ENCODE measurements at regions not wholly inside any gene's neighbourhood (a gene's known extent, or its start where the extent isn't known, plus 50 kb on each side); places are given as distances from the start of the nearest gene placed in this dataset.
A peak's percentile ranks its signal among the peaks of the same experiment; 100 is the strongest.

DNA sequence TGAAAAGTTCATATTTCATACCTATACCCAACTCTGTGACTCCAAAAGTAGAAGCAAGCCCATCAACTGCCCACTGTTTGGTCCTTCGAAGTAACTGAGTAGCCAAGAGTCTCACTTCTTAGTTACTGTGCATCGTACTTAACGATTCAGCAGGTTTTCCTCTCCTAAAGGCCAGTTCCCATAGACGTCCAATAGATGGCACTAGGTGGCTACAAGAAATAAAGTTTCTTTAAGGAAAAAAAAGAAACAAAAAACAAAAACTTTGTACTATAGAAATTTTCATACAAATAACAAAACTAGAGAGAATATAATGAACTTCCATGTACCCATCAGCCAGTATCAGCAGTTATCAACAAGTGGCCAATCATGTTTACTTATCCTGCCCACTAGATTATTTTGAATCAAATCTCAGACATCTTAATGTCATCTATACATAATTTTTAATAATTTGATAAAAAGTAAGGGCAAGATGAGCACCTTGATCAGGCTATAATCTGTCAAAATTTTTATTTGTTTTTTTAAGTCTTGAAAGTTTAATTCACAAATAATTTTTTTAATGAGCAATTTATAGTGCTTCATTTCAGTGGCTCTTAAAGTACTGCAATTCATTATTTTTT lies 63.8 kb upstream of the ACP3 start:
- H3K9me3 ChIP-seq (ENCODE audit: control insufficient read depth, low read length, poor library complexity, severe bottlenecking) = no peaks in the 10 kb centered on the region
- ATAC-seq = no peak
- DNase-seq = no peak
- Mint-ChIP-seq H3K27me3 (peaks cover 24% of the 10 kb centered on the region), H3K4me1 (peaks cover 2% of the 10 kb centered on the region), H3K4me3 (no peak overlapping the region), H3K27ac (no peak overlapping the region), H3K36me3 (ENCODE audit: low read depth) (no peaks in the 10 kb centered on the region)

DNA sequence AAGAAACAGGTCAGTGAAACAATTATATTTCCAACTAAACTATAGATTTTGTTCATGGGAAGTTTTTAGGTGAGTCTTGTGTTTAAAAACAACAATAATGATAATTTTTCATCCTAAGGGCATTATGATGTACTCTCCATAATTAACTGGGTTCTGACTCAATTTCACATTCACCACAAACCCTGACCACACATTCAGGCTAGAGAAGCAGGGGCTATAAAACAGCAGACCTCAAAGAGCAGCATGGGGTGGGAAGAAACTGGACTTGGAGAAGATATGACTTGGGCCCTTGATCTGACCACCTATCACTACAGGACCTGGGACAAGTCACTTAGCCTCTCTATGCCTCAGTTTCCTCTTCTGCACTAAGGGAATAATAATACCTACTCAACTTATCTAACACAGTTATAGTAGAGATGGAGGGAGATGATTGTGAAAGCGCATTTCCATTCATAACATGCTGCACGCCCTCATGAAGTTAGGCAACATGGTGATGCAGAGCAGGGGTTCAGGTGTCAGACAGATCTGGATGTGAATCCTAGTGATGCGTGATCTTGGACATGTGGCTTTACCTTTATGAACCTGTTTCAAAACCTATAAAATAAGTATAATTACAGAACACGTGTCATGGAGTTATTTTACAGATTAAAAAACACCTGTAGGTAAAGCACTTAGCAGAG lies 63.0 kb upstream of the ACP3 start:
- H3K27me3 Mint-ChIP-seq = peaks cover 30% of the 10 kb centered on the region
- H3K4me3 Mint-ChIP-seq = no peak overlapping the region
- no peaks in the 10 kb centered on the region for H3K36me3 Mint-ChIP-seq (ENCODE audit: low read depth)
- no peaks in the 10 kb centered on the region for H3K9me3 ChIP-seq (ENCODE audit: control insufficient read depth, low read length, poor library complexity, severe bottlenecking)
- no peak overlapping the region for H3K27ac Mint-ChIP-seq
- H3K4me1 Mint-ChIP-seq = peaks cover 2% of the 10 kb centered on the region
- ATAC-seq = no peak
- no peak for DNase-seq

- no peak overlapping the region for H3K4me3 Mint-ChIP-seq
- ATAC-seq (no peak), DNase-seq (no peak)
- no peak overlapping the region for H3K27ac Mint-ChIP-seq
- no peaks in the 10 kb centered on the region for H3K9me3 ChIP-seq (ENCODE audit: control insufficient read depth, low read length, poor library complexity, severe bottlenecking)
- H3K36me3 Mint-ChIP-seq (ENCODE audit: low read depth) = no peaks in the 10 kb centered on the region
- peaks cover 39% of the 10 kb centered on the region for H3K27me3 Mint-ChIP-seq
- H3K4me1 Mint-ChIP-seq = peaks cover 2% of the 10 kb centered on the region
These were observed 62.0 kb upstream of the ACP3 start for GRCh38 chr3:132255041-132255745.

GRCh38 chr3:132256989-132257388 lies 60.2 kb upstream of the ACP3 start:
- no peak for DNase-seq
- peaks cover 23% of the 10 kb centered on the region for H3K27me3 Mint-ChIP-seq
- H3K36me3 Mint-ChIP-seq (ENCODE audit: low read depth) = peaks cover 1% of the 10 kb centered on the region
- H3K27ac Mint-ChIP-seq = peak overlapping the region; percentile 9
- H3K4me3 Mint-ChIP-seq = no peak overlapping the region
- H3K4me1 Mint-ChIP-seq = peaks cover 4% of the 10 kb centered on the region
- no peak for ATAC-seq
- H3K9me3 ChIP-seq (ENCODE audit: control insufficient read depth, low read length, poor library complexity, severe bottlenecking) = no peaks in the 10 kb centered on the region

- H3K4me1 Mint-ChIP-seq = peaks cover 4% of the 10 kb centered on the region
- H3K4me3 Mint-ChIP-seq = no peak overlapping the region
- H3K36me3 Mint-ChIP-seq (ENCODE audit: low read depth) = peaks cover 4% of the 10 kb centered on the region
- H3K27ac Mint-ChIP-seq = no peak overlapping the region
- H3K27me3 Mint-ChIP-seq = peaks cover 23% of the 10 kb centered on the region
- no peak for DNase-seq
- no peak for ATAC-seq
- no peaks in the 10 kb centered on the region for H3K9me3 ChIP-seq (ENCODE audit: control insufficient read depth, low read length, poor library complexity, severe bottlenecking)
These were observed 55.7 kb upstream of the ACP3 start for GRCh38 chr3:132261506-132261905.

- DNase-seq (no peak), ATAC-seq (no peak)
- no peak overlapping the region for H3K4me3 Mint-ChIP-seq
- peaks cover 18% of the 10 kb centered on the region for H3K27me3 Mint-ChIP-seq
- H3K9me3 ChIP-seq (ENCODE audit: control insufficient read depth, low read length, poor library complexity, severe bottlenecking) = no peaks in the 10 kb centered on the region
- H3K4me1 Mint-ChIP-seq = peaks cover 2% of the 10 kb centered on the region
- H3K36me3 Mint-ChIP-seq (ENCODE audit: low read depth) = peaks cover 4% of the 10 kb centered on the region
- H3K27ac Mint-ChIP-seq = no peak overlapping the region
These were observed 54.9 kb upstream of the ACP3 start for GRCh38 chr3:132262305-132262704.

- H3K4me1 Mint-ChIP-seq = peaks cover 2% of the 10 kb centered on the region
- peaks cover 16% of the 10 kb centered on the region for H3K27me3 Mint-ChIP-seq
- no peak overlapping the region for H3K4me3 Mint-ChIP-seq
- ATAC-seq (no peak), DNase-seq (no peak)
- no peaks in the 10 kb centered on the region for H3K9me3 ChIP-seq (ENCODE audit: control insufficient read depth, low read length, poor library complexity, severe bottlenecking)
- peaks cover 4% of the 10 kb centered on the region for H3K36me3 Mint-ChIP-seq (ENCODE audit: low read depth)
- no peak overlapping the region for H3K27ac Mint-ChIP-seq
These were observed 54.3 kb upstream of the ACP3 start for GRCh38 chr3:132262956-132263355.

GRCh38 chr3:132265028-132265427 lies 52.2 kb upstream of the ACP3 start:
- no peak for DNase-seq

GRCh38 chr3:132265488-132265887 lies 51.7 kb upstream of the ACP3 start:
- no peak for DNase-seq
- Mint-ChIP-seq H3K27me3 (peaks cover 6% of the 10 kb centered on the region), H3K4me1 (peaks cover 2% of the 10 kb centered on the region), H3K4me3 (no peak overlapping the region), H3K27ac (no peak overlapping the region), H3K36me3 (ENCODE audit: low read depth) (peaks cover 4% of the 10 kb centered on the region)
- no peaks in the 10 kb centered on the region for H3K9me3 ChIP-seq (ENCODE audit: control insufficient read depth, low read length, poor library complexity, severe bottlenecking)
- no peak for ATAC-seq

More at GRCh38 chr3:132265028-132265427, 52.2 kb upstream of the ACP3 start:
- ATAC-seq = no peak
- Mint-ChIP-seq H3K4me3 (no peak overlapping the region), H3K27me3 (peaks cover 6% of the 10 kb centered on the region), H3K4me1 (peaks cover 2% of the 10 kb centered on the region), H3K27ac (no peak overlapping the region), H3K36me3 (ENCODE audit: low read depth) (peaks cover 4% of the 10 kb centered on the region)
- H3K9me3 ChIP-seq (ENCODE audit: control insufficient read depth, low read length, poor library complexity, severe bottlenecking) = no peaks in the 10 kb centered on the region

DNA sequence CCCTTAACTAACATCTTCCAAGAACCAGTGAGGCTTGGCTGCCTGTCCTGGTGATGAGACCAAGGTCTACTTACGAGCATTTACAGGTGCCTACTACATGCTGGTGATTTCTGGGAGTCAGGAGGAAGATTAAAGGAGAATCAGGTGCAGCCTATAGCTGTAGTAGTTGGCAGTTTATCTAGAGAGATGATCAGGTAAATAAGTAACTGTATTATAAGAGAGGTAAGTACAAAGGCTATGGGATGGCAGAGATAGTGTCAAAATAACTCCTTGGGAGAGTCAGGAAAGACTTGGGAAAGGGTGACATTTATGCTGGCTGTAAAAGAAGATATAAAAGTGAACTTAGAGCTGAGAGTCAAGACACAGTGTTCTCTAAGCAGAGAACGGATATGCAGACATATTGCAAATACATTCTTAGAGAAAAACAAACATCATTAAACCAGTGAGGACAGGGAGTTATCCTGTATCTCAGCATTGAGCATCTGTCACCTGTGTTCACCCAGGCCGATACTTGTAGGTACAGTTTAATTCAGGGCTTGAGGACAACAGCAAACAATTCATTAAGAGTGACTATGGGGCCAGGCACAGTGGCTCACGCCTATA lies 49.7 kb upstream of the ACP3 start:
- H3K4me3 Mint-ChIP-seq = no peak overlapping the region
- DNase-seq = no peak
- H3K27ac Mint-ChIP-seq = no peak overlapping the region
- H3K4me1 Mint-ChIP-seq = no peaks in the 10 kb centered on the region
- H3K9me3 ChIP-seq (ENCODE audit: control insufficient read depth, low read length, poor library complexity, severe bottlenecking) = no peaks in the 10 kb centered on the region
- peaks cover 13% of the 10 kb centered on the region for H3K27me3 Mint-ChIP-seq
- peaks cover 2% of the 10 kb centered on the region for H3K36me3 Mint-ChIP-seq (ENCODE audit: low read depth)
- ATAC-seq = no peak

Data from T-helper 17 cell (primary cell).